Medulla oblongata (tissue), 1 donor: ENCODE measurements at regions not wholly inside any gene's neighbourhood (a gene's known extent, or its start where the extent isn't known, plus 50 kb on each side); places are given as distances from the start of the nearest gene placed in this dataset.
"Not testable (repeated sequence)": the region's sequence is repeated elsewhere in the genome, so short reads cannot be mapped to it uniquely, and the experiment has no call there.

Experiments used
- DNase-seq: peaks from one replicate; pipeline ENCODE4 v3.0.0-alpha.2; 2015; ENCODE audit errors: extremely low spot score

DNA sequence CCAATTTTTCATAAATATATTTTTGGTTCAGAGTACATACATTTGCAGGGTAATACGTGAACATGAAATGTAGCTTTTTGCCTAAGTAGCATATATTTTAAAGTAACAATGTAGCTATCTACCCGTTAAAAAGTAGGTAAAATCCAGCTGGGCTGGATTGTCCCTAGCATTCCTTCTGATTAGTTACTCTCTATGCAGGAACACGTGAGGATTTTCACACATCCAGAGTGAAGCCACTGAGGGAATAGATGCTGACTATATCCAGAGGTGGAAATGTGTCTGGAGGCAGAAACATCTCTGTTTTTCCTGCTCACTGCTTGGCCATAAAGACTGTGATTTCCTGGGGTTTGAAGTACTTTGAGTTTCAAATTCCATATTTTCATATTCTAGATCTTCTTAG, 338.9 kb upstream of the KIAA1217 start:
- DNase-seq: no peak

GRCh38 chr10:23870651-23871610, 338.0 kb upstream of the KIAA1217 start:
- no peak for DNase-seq

DNA sequence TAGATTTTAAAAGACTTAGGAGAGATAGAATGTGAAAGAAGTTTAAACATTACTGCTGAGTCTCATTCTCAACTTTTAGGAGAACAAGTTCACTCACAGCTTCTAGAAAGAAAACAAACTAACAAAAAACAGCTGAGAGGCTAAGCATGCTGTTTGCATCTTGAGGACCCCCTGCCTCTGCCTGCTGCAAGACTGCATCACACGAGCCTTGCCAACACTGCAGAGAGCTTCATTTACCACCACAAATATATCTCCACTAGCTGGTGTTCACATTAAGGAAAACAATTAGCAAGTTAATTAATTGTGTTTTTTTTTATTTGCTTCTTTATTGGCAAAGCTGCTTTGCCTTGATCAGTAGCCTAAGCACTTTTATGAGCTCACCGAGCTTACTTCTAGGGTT, 336.6 kb upstream of the KIAA1217 start:
- DNase-seq: no peak

DNA sequence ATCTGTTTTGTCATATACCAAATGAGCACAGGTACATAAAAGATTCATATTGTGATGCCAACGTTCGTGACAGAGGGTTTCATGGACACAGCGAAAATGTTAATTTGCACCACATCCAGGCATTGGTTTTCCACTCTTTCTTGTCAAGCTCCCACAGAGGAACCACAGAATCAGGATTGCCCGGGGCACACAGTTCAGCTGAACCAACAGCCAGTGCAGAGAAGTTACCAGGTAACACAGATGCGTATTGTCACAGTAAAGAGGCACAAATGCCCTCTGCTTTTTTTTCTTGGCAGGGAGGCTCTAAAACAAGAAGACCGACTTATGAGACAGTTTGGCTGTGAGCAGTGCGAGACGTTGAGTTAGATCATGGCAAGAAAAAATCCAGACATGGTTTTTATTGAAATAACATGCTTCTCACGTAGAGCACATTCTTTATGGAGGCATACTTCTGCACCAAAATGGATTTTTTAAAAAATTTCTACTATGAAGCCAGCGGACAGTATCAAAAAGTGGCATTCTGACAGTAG, 331.1 kb upstream of the KIAA1217 start:
- DNase-seq: no peak

- DNase-seq: no peak
Measured at GRCh38 chr10:23884670-23885069, 324.3 kb upstream of the KIAA1217 start.

DNA sequence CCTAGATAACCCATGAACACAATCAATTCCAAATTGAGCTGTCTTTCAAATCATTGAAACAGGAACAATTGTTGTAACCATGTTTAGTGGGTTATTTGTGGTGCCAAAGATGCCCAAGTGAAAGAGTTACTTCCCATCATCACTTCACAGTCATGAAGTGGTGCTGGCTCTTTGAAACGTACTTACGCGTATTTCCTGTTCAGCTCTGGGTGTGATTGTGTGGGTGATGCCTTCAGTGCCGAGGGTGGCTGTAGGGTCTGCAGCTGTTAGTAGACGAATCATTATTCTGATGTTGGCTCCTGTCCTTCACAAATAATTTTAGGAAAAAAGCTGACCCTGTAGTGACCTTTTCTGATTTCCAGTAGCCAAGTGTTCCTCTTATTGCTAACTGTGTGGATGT, 323.1 kb upstream of the KIAA1217 start:
- DNase-seq: no peak

DNA sequence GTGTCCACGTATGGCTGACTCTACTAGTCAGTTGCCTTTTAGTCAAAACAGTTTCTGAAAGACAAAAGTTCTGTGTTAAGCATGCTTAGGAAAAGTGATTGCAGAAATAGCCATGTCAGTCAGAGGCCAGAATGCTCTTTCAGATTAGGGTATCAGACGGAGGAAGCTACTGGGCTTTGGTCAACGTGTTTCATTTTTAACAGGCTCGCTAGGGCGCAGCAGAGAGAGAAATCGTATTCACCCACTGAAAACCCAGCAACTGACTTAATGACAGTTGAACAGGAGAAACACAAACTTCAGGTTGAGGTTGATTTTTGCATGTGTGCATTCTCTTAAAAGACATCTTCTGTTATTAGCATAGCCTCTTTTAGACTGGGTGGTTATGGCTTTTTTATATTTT, 322.6 kb upstream of the KIAA1217 start:
- DNase-seq: no peak

- DNase-seq: no peak
Measured at GRCh38 chr10:23891301-23891700, 317.6 kb upstream of the KIAA1217 start.

DNA sequence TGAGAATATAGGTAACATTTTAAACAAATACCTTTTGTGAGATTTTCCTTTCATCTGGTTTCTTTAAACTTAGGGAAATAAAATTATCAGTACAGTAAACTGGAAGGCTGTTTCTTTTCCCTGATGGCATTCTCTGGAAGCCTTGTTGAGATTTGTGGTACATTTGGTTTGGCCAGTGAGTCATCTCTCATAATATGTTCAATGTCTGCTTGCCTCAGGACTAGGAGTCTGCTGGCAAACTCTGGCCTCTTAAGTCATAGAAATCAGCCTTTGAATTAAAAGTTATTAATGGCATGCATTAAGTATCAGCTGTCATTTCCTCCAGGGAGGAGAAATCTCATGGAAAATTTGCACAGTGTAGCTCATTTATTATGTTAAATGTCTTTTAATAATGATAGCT, 316.6 kb upstream of the KIAA1217 start:
- no peak for DNase-seq

GRCh38 chr10:23897267-23897666, 311.7 kb upstream of the KIAA1217 start:
- DNase-seq: no peak

- no peak for DNase-seq
Measured at GRCh38 chr10:23897861-23898260, 311.1 kb upstream of the KIAA1217 start.

DNA sequence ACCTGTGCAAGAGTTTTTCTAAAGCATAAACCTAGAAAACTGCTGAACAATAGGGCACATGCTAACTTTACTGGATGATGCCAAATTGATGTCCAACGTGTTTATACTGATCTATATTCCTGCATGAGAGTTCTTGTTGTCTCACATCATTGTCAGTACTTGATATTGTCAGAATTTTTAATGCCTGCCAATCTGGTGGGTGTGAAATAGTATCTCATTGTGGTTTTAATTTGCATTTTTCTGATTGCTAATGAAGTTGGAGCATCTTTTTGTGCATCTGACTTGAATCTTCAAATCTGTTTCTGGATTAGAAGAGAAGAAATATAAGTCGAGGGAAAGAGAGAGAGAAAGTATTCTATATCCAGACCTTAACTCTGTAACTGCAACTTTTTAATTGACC, 309.8 kb upstream of the KIAA1217 start:
- no peak for DNase-seq

GRCh38 chr10:23910291-23910690, 298.6 kb upstream of the KIAA1217 start:
- DNase-seq: no peak

DNA sequence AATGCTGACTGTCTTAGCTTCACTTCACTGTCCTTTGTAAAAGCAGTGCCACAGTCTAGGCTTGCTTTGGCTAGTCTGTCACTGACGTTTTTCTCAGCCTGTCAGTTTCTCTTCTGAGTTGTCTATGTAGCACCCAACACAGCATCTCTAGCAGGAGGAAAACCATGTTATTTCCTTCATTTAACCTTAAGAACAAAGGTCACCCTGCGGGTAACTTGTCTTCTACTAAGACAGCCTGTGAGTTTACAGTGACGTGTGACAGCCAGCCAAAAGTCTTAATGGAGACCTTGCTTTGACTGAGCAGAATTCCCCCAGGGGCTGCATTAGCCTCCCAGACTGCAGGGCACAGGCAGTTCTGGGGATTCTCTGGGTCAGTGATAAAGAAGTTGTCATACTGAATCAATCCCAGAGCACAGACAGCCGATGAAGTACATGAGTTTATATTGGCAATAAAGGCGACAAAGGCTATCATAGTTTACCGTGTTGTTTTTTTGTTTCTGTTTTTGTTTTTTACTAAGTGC, 296.0 kb upstream of the KIAA1217 start:
- DNase-seq: no peak

DNA sequence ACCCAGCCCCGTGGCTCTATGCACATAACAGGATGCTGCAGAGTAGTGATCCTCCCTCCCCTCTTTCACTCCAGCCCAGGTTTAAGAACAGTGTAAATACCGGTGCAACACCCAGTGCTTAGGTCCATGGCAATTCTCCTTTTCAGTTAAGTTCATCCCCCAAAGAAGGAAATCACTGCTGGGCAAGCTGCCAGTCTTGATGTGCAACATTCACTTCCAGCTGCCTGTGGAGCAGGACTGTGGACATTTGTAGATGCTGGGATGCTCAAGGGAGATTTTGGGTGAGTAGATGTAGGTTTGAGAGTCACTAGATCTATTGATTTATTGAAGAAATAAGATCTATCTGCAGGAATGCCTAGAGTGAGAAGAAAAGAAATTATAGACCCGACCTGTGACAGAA, 294.3 kb upstream of the KIAA1217 start:
- no peak for DNase-seq

GRCh38 chr10:23917251-23917840, 291.6 kb upstream of the KIAA1217 start:
- DNase-seq: no peak

GRCh38 chr10:23918090-23918723, 290.7 kb upstream of the KIAA1217 start:
- no peak for DNase-seq

DNA sequence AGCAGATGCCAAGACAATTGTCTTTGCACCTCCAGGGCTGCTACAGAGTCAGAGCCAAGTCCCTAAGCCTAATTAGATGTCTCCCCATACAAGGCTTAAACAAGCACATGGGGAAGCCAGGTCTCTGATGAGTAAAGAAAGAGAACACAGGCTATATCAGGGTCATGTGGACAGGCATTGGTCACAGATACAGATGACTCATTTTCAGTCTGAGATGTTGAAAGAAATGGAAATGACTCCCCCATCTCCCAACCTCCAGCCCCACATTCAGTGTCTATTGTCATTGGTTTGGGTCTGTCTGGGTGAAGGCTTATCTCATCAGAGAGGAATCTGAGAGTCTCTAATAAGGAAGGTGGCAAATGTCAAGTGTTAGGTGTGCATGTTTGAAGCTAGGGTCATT, 290.1 kb upstream of the KIAA1217 start:
- DNase-seq: no peak

- DNase-seq: no peak
Measured at GRCh38 chr10:23927576-23928325, 281.2 kb upstream of the KIAA1217 start.

DNA sequence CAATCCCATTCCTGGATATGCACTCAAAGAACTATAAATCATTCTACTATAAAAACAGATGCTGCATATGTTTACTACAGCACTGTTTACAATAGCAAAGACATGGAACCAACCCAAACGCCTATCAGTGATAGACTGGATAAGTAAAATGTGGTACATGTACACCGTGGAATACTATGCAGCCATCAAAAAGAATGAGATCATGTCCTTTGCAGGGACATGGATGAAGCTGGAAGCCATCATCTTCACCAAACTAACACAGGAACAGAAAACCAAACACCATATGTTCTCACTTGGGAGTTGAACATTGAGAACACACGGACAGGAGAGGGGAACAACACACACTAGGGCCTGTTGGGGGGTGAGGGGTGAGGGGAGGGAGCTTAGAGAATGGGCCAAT, 274.9 kb upstream of the KIAA1217 start:
- DNase-seq: not testable (repeated sequence)

- DNase-seq: no peak
Measured at GRCh38 chr10:23945845-23946244, 263.1 kb upstream of the KIAA1217 start.

- DNase-seq: no peak
Measured at GRCh38 chr10:23951841-23952240, 257.1 kb upstream of the KIAA1217 start.
